Type B pancreatic cell (in vitro differentiated cells): ENCODE measurements at regions not wholly inside any gene's neighbourhood (a gene's known extent, or its start where the extent isn't known, plus 50 kb on each side); places are given as distances from the start of the nearest gene placed in this dataset.
"Not testable (repeated sequence)": the region's sequence is repeated elsewhere in the genome, so short reads cannot be mapped to it uniquely, and the experiment has no call there.

Experiments
- DNase-seq: peaks from one replicate; pipeline ENCODE4 v3.0.0; 2021; ENCODE audit warnings: mixed read lengths; ENCODE audit not compliant: unreplicated experiment; ENCODE audit errors: extremely low spot score
- H3K27ac Mint-ChIP-seq: 2 replicates; pipeline ENCODE4 v1.8.0; 2021; ENCODE audit warnings: mild to moderate bottlenecking, mixed read lengths
- H3K27me3 Mint-ChIP-seq: 2 replicates; pipeline ENCODE4 v1.8.0; 2021; ENCODE audit warnings: mixed read lengths
- H3K36me3 Mint-ChIP-seq: 2 replicates; pipeline ENCODE4 v1.8.0; 2021; ENCODE audit warnings: mixed read lengths
- H3K4me1 Mint-ChIP-seq: one replicate; pipeline ENCODE4 v1.8.0; 2021; ENCODE audit warnings: mixed read lengths; ENCODE audit not compliant: unreplicated experiment
- H3K4me3 Mint-ChIP-seq: 2 replicates; pipeline ENCODE4 v1.8.0; 2021; ENCODE audit warnings: mild to moderate bottlenecking, mixed read lengths
- H3K9me3 Mint-ChIP-seq: 2 replicates; pipeline ENCODE4 v1.8.0; 2021; ENCODE audit warnings: mixed read lengths
- CTCF ChIP-seq: fragments of 200-600 bp; sonication (generic); conservative IDR thresholded peaks from 2 replicates; pipeline ENCODE4 v1.5.0; 2021; ENCODE audit warnings: antibody characterized with exemption, mild to moderate bottlenecking

DNA sequence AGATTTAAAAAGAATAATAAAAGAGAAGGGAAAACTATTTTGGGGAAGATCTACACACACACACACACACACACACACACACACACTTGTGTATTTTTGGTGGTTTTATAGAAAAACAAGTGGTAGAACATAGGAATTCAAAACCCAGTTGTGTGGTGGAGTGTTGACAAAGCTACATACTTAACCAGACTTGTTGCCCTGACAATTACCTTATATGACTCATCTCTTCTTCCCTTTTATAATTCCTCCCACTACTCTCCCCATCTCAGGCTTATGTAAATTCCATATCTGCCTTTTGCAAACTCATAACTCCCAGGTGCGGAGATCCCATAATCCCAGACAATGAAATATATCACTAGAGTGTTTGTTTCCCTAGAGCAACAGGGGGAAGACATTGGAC is 873.7 kb downstream of the NXPH1 start:
- no peaks in the 10 kb centered on the region for H3K36me3 Mint-ChIP-seq
- no peak for DNase-seq
- H3K27ac Mint-ChIP-seq = no peak overlapping the region
- H3K27me3 Mint-ChIP-seq = no peaks in the 10 kb centered on the region
- no peaks in the 10 kb centered on the region for H3K4me1 Mint-ChIP-seq
- TF ChIP-seq CTCF = no peak
- no peak overlapping the region for H3K4me3 Mint-ChIP-seq
- no peaks in the 10 kb centered on the region for H3K9me3 Mint-ChIP-seq

GRCh38 chr7:9324513-9324912 is 891.1 kb downstream of the NXPH1 start:
- H3K36me3 Mint-ChIP-seq = no peaks in the 10 kb centered on the region
- no peaks in the 10 kb centered on the region for H3K27me3 Mint-ChIP-seq
- TF ChIP-seq CTCF = no peak
- H3K4me1 Mint-ChIP-seq = peaks cover 5% of the 10 kb centered on the region
- no peak for DNase-seq
- H3K4me3 Mint-ChIP-seq = no peak overlapping the region
- no peak overlapping the region for H3K27ac Mint-ChIP-seq
- H3K9me3 Mint-ChIP-seq = no peaks in the 10 kb centered on the region

GRCh38 chr7:9328296-9328695 is 894.9 kb downstream of the NXPH1 start:
- DNase-seq = no peak
- no peak for TF ChIP-seq CTCF
- Mint-ChIP-seq H3K27ac (no peak overlapping the region), H3K36me3 (no peaks in the 10 kb centered on the region), H3K4me3 (no peak overlapping the region), H3K4me1 (peaks cover 5% of the 10 kb centered on the region), H3K27me3 (no peaks in the 10 kb centered on the region), H3K9me3 (no peaks in the 10 kb centered on the region)

DNA sequence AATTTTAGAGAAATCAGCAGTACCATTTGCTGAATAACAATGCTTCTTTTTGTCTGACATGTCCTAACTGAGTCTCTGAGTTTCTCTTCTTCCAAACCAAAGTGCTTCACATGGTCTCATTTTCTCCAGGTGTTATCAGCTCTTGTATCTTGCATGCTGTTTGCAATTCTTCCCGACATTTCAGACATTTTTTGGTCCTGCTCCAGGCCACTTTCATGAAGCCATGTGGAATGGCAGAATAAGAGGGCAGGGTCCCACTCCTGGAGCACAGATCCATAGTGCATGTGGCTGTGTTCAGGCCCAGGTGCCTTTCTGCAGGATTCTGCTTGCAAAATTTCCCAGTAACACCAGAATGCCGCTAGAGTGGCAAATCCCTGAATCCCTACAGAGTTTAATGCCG is 916.2 kb downstream of the NXPH1 start:
- no peak for TF ChIP-seq CTCF
- Mint-ChIP-seq H3K27me3 (no peaks in the 10 kb centered on the region), H3K4me3 (no peak overlapping the region), H3K4me1 (no peaks in the 10 kb centered on the region), H3K36me3 (no peaks in the 10 kb centered on the region), H3K9me3 (no peaks in the 10 kb centered on the region), H3K27ac (no peak overlapping the region)
- no peak for DNase-seq

DNA sequence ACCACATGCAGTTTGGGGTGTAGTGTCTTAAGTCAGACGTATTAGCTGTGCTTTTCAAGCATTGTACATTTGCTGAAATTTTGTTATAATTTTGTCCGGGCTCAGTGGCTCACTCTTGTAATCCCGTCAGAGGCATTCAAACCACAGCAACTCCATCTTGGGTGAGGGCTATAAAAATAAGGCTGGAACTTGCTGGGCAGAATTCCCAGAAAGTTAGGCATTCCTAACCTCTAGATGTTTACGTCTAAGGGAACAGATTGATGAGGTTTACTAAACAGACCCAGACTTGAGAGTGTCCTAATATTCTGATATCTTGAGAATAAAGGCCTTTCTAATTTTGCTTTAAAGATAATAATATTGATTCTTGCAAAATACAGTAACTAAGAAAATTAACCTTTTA is 957.8 kb downstream of the NXPH1 start:
- Mint-ChIP-seq H3K36me3 (no peaks in the 10 kb centered on the region), H3K4me3 (no peak overlapping the region), H3K27ac (no peak overlapping the region), H3K27me3 (no peaks in the 10 kb centered on the region), H3K4me1 (no peaks in the 10 kb centered on the region), H3K9me3 (peaks cover 8% of the 10 kb centered on the region)
- no peak for DNase-seq
- no peak for TF ChIP-seq CTCF

DNA sequence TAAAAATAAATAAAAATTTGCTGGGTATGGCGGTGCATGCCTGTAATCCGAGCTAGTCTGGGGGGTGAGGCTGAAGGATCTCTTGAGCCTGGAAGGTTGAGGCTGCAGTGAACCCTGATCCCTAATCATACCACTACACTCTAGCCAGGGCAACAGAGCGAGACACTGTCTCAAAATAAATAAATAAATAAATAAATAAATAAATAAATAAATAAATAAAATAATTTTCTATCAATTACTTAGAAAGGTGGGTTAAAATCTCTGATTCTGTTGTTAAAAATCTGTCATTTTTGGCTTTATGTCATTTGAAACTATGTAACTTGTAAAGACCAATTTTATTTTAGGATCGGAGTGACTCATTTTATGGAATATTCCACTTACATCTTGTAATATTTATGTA is 958.6 kb downstream of the NXPH1 start:
- Mint-ChIP-seq H3K4me1 (no peaks in the 10 kb centered on the region), H3K27ac (no peak overlapping the region), H3K36me3 (no peaks in the 10 kb centered on the region), H3K27me3 (no peaks in the 10 kb centered on the region), H3K9me3 (peaks cover 7% of the 10 kb centered on the region), H3K4me3 (no peak overlapping the region)
- TF ChIP-seq CTCF = no peak
- DNase-seq = no peak

DNA sequence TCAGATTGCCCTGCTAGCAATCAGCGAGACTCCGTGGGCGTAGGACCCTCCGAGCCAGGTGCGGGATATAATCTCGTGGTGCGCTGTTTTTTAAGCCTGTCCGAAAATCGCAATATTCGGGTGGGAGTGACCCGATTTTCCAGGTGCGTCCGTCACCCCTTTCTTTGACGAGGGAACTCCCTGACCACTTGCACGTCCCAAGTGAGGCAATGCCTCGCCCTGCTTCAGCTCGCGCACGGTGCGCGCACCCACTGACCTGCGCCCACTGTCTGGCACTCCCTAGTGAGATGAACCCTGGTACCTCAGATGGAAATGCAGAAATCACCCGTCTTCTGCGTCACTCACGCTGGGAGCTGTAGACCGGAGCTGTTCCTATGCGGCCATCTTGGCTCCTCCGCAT is 971.0 kb downstream of the NXPH1 start:
- H3K4me3 Mint-ChIP-seq, H3K27me3 Mint-ChIP-seq, H3K4me1 Mint-ChIP-seq, H3K9me3 Mint-ChIP-seq, H3K36me3 Mint-ChIP-seq, DNase-seq, H3K27ac Mint-ChIP-seq: not testable (repeated sequence)
